Osteocyte (in vitro differentiated cells): ENCODE measurements at regions not wholly inside any gene's neighbourhood (a gene's known extent, or its start where the extent isn't known, plus 50 kb on each side); places are given as distances from the start of the nearest gene placed in this dataset.

Source experiments
- DNase-seq: peaks from one replicate; pipeline ENCODE4 v3.0.0; 2021; ENCODE audit warnings: mixed read lengths; ENCODE audit not compliant: unreplicated experiment; ENCODE audit errors: extremely low spot score
- H3K27ac Mint-ChIP-seq: one replicate; pipeline ENCODE4 v1.8.0; 2021; ENCODE audit warnings: mild to moderate bottlenecking, mixed read lengths; ENCODE audit not compliant: unreplicated experiment
- H3K27me3 Mint-ChIP-seq: one replicate; pipeline ENCODE4 v1.8.0; 2021; ENCODE audit warnings: mixed read lengths; ENCODE audit not compliant: unreplicated experiment
- H3K36me3 Mint-ChIP-seq: one replicate; pipeline ENCODE4 v1.8.0; 2021; ENCODE audit warnings: mixed read lengths; ENCODE audit not compliant: unreplicated experiment
- H3K4me1 Mint-ChIP-seq: one replicate; pipeline ENCODE4 v1.8.0; 2021; ENCODE audit warnings: mixed read lengths; ENCODE audit not compliant: unreplicated experiment
- H3K4me3 Mint-ChIP-seq: one replicate; pipeline ENCODE4 v1.8.0; 2021; ENCODE audit warnings: mild to moderate bottlenecking, moderate library complexity, mixed read lengths; ENCODE audit not compliant: unreplicated experiment
- H3K9me3 Mint-ChIP-seq: one replicate; pipeline ENCODE4 v1.8.0; 2021; ENCODE audit warnings: mixed read lengths; ENCODE audit not compliant: unreplicated experiment
- CTCF ChIP-seq: fragments of 200-600 bp; sonication (generic); IDR thresholded peaks from 2 replicates; pipeline ENCODE4 v1.5.0; 2021; ENCODE audit warnings: antibody characterized with exemption, mild to moderate bottlenecking, moderate library complexity

GRCh38 chr1:90204780-90205179 lies 209.9 kb downstream of the ZNF326 start:
- Mint-ChIP-seq H3K27me3 (no peaks in the 10 kb centered on the region), H3K4me1 (no peaks in the 10 kb centered on the region), H3K4me3 (no peak overlapping the region), H3K36me3 (no peaks in the 10 kb centered on the region), H3K27ac (no peak overlapping the region), H3K9me3 (no peaks in the 10 kb centered on the region)
- DNase-seq = no peak
- TF ChIP-seq CTCF = no peak

GRCh38 chr1:90204023-90204590 lies 209.2 kb downstream of the ZNF326 start:
- Mint-ChIP-seq H3K4me3 (no peak overlapping the region), H3K9me3 (no peaks in the 10 kb centered on the region), H3K36me3 (no peaks in the 10 kb centered on the region), H3K27me3 (no peaks in the 10 kb centered on the region), H3K4me1 (no peaks in the 10 kb centered on the region), H3K27ac (no peak overlapping the region)
- no peak for TF ChIP-seq CTCF
- no peak for DNase-seq

- no peak for TF ChIP-seq CTCF
- Mint-ChIP-seq H3K4me3 (no peak overlapping the region), H3K27me3 (no peaks in the 10 kb centered on the region), H3K9me3 (no peaks in the 10 kb centered on the region), H3K27ac (no peak overlapping the region), H3K36me3 (no peaks in the 10 kb centered on the region), H3K4me1 (no peaks in the 10 kb centered on the region)
- no peak for DNase-seq
Observed at GRCh38 chr1:90201467-90202358, 206.8 kb downstream of the ZNF326 start.

DNA sequence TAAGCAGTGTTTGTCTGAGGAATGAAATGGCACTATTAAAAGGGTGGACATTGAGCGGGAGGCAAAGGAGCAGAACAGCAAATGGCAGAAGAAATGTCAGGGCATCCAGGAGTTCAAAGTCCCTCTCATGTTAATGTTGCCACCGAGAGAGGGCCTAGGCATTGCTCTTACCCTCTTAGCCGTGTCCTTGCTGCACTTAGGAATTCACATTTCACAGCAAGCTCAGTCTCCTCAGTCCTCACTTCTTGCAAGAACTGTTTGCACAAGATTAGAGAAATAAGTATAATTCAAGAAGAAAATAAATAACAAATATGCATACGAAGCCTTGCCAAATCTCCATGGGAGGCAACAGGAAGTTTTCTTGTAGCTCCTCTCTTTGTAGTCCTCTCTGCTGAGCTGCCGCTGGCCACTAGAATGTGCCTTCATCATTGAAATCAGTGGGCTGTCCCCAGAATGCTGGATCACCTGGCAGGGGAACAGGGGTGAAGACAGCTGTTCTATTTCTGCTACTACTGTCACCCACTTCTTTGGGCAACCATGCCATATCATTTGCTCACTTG lies 205.8 kb downstream of the ZNF326 start:
- no peak for DNase-seq
- Mint-ChIP-seq H3K4me1 (no peaks in the 10 kb centered on the region), H3K9me3 (no peaks in the 10 kb centered on the region), H3K4me3 (no peak overlapping the region), H3K27me3 (no peaks in the 10 kb centered on the region), H3K36me3 (no peaks in the 10 kb centered on the region), H3K27ac (no peak overlapping the region)
- TF ChIP-seq CTCF = no peak
